HEK293T (cell line): ENCODE measurements at regions not wholly inside any gene's neighbourhood (a gene's known extent, or its start where the extent isn't known, plus 50 kb on each side); places are given as distances from the start of the nearest gene placed in this dataset.

ENCODE experiments used
- FOXA1 ChIP-seq: fragments of 450-650 bp; IDR thresholded peaks from 2 replicates; pipeline ENCODE4 v1.6.1; 2016; ENCODE audit warnings: mild to moderate bottlenecking
- HDGF ChIP-seq: fragments of 450-650 bp; IDR thresholded peaks from 2 replicates; pipeline ENCODE4 v1.6.1; 2017; ENCODE audit warnings: antibody characterized with exemption, borderline replicate concordance
- SUZ12 ChIP-seq: fragments of 450-650 bp; IDR thresholded peaks from 2 replicates; pipeline ENCODE4 v1.6.1; 2016; ENCODE audit warnings: mild to moderate bottlenecking

DNA sequence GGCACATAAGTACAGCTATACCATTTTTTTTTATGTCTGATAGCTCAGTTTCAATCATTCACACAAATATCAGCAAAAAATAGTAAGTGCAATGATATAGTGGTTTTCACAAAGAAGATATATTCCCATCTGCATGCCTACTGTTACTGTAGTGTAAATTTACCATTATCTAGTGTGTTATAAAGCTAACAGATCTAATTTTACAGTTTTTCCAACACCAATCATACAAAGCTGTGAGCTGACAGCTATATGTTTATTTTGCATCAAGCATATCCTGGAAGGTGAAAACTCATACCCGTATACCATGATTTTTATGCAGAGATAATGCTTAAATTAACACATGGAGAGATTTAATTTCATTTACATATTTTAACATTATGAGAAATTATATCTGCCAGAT, 89.9 kb upstream of the HAPLN1 start:
- TF ChIP-seq SUZ12: no peak
- TF ChIP-seq HDGF: no peak
- no peak for TF ChIP-seq FOXA1
